ENCODE measurements at regions not wholly inside any gene's neighbourhood (a gene's known extent, or its start where the extent isn't known, plus 50 kb on each side); places are given as distances from the start of the nearest gene placed in this dataset.
A peak's percentile ranks its signal among the peaks of the same experiment; 100 is the strongest.

GRCh38 chr11:8749202-8749601 lies 66.6 kb downstream of the RPL27A start:
- no peak for DNase-seq (ENCODE audit: low read depth)
- H3K4me3 ChIP-seq (ENCODE audit: low read depth, low read length), result no peak overlapping the region
- TF ChIP-seq CTCF (IDR thresholded peaks at IDR 0.05; ENCODE audit: insufficient read depth, low read length), result no peak

GRCh38 chr11:8754241-8754640 lies 71.6 kb downstream of the RPL27A start:
- TF ChIP-seq CTCF (IDR thresholded peaks at IDR 0.05; ENCODE audit: insufficient read depth, low read length), result peak; percentile 58
- peak; percentile 76 for DNase-seq (ENCODE audit: low read depth)
- no peak overlapping the region for H3K4me3 ChIP-seq (ENCODE audit: low read depth, low read length)

- DNase-seq (ENCODE audit: low read depth), result peak; percentile 61
- no peak for TF ChIP-seq CTCF (IDR thresholded peaks at IDR 0.05; ENCODE audit: insufficient read depth, low read length)
Measured at GRCh38 chr11:8756201-8756600, 73.6 kb downstream of the RPL27A start.

GRCh38 chr11:8757047-8757446 lies 74.5 kb downstream of the RPL27A start:
- DNase-seq (ENCODE audit: low read depth), result peak; percentile 43
- TF ChIP-seq CTCF (IDR thresholded peaks at IDR 0.05; ENCODE audit: insufficient read depth, low read length), result no peak

More at GRCh38 chr11:8756201-8756600, 73.6 kb downstream of the RPL27A start:
- H3K4me3 ChIP-seq (ENCODE audit: low read depth, low read length), result no peak overlapping the region

GRCh38 chr11:8757533-8757932 lies 74.9 kb downstream of the RPL27A start:
- TF ChIP-seq CTCF (IDR thresholded peaks at IDR 0.05; ENCODE audit: insufficient read depth, low read length), result no peak
- DNase-seq (ENCODE audit: low read depth), result no peak
- H3K4me3 ChIP-seq (ENCODE audit: low read depth, low read length), result no peak overlapping the region

More at GRCh38 chr11:8757047-8757446, 74.5 kb downstream of the RPL27A start:
- H3K4me3 ChIP-seq (ENCODE audit: low read depth, low read length), result no peak overlapping the region

GRCh38 chr11:8758619-8759169 lies 76.1 kb downstream of the RPL27A start:
- H3K4me3 ChIP-seq (ENCODE audit: low read depth, low read length), result no peak overlapping the region
- TF ChIP-seq CTCF (IDR thresholded peaks at IDR 0.05; ENCODE audit: insufficient read depth, low read length), result no peak
- no peak for DNase-seq (ENCODE audit: low read depth)

GRCh38 chr11:8759634-8760033 lies 77.0 kb downstream of the RPL27A start:
- peak; percentile 23 for DNase-seq (ENCODE audit: low read depth)
- no peak overlapping the region for H3K4me3 ChIP-seq (ENCODE audit: low read depth, low read length)
- no peak for TF ChIP-seq CTCF (IDR thresholded peaks at IDR 0.05; ENCODE audit: insufficient read depth, low read length)
